ENCODE measurements at regions not wholly inside any gene's neighbourhood (a gene's known extent, or its start where the extent isn't known, plus 50 kb on each side); places are given as distances from the start of the nearest gene placed in this dataset.

DNA sequence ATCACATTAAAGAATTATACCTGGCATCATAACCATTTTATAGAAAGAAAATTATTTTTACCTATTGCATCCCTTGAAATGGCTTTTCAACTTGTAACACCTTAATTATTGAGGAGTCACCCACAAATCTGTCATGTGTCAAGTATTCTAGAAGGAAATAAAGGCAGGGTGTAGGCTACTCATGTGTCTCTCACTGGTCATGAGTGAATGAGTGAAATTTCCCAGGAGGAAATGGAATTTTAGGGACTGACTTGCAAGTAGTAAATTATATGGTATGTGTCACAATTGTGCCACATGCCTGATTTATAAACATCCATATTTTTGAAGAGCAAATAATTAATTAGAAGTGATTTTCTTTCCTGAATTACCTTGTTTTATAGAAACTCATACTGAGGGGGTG is 310.5 kb upstream of the ADAMTS9 start:
- TF ChIP-seq EZH2 (IDR thresholded peaks at IDR 0.05; ENCODE audit: insufficient read depth, low read length): no peak
- TF ChIP-seq, protein P1, sequence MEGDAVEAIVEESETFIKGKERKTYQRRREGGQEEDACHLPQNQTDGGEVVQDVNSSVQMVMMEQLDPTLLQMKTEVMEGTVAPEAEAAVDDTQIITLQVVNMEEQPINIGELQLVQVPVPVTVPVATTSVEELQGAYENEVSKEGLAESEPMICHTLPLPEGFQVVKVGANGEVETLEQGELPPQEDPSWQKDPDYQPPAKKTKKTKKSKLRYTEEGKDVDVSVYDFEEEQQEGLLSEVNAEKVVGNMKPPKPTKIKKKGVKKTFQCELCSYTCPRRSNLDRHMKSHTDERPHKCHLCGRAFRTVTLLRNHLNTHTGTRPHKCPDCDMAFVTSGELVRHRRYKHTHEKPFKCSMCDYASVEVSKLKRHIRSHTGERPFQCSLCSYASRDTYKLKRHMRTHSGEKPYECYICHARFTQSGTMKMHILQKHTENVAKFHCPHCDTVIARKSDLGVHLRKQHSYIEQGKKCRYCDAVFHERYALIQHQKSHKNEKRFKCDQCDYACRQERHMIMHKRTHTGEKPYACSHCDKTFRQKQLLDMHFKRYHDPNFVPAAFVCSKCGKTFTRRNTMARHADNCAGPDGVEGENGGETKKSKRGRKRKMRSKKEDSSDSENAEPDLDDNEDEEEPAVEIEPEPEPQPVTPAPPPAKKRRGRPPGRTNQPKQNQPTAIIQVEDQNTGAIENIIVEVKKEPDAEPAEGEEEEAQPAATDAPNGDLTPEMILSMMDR (IDR thresholded peaks at IDR 0.05; ENCODE audit: insufficient read depth, low read depth, low read length): no peak
